Astrocyte of the hippocampus (primary cell): ENCODE measurements at regions not wholly inside any gene's neighbourhood (a gene's known extent, or its start where the extent isn't known, plus 50 kb on each side); places are given as distances from the start of the nearest gene placed in this dataset.

Experiments used
- DNase-seq: peaks from one replicate; pipeline ENCODE4 v3.0.0; 2011; ENCODE audit warnings: low read depth, low spot score

GRCh38 chr1:193827516-193827915, 641.1 kb upstream of the B3GALT2 start:
- DNase-seq: peak; percentile 9

GRCh38 chr1:193819376-193819775, 633.0 kb upstream of the B3GALT2 start:
- no peak for DNase-seq

- DNase-seq: no peak
Observed at GRCh38 chr1:193807208-193807607, 620.8 kb upstream of the B3GALT2 start.

DNA sequence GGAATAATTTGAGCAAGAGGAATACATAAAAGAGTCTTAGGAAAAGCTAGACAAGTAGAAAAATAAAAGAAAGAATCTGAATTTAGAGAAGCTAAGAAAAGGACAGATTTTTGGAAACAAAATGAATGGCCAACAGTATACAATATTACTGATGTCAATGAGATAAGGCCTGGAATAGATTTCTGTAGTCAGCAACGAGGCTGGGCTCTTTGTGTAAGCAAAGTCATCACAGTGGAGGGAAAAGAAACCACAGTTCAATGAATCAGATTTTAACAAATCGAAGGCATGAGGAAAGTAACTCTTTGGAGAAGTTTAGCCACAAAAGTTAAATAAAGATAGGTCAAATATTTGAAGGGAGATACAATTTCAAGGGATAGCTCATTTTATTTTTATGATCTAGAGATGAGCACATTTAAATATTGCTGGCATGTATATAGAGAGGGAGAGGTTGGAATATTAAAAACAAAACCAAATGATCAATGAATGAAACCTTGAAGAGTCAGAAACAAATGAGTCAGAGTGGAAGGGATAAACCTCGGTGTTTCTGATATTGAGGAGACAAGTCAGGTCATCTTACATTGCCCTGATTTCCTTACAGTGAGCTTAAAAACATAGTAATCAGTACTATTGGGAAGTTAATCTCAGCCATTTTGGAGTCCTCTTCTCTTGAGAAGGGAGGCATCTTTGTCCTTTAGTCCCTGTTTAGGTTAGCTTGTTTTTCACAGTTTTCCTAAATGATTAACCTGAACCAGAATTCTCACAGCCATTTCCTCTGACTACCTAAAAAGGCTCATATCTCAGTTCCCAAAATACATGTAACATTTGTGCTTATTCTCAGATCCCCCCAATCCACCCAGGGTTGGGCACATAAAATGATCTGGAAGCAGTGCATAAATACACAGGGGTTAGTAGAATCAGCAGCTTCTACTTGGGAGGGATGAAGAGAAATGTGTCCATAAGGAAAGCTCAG, 620.0 kb upstream of the B3GALT2 start:
- no peak for DNase-seq

- DNase-seq: no peak
Observed at GRCh38 chr1:193799948-193800690, 613.7 kb upstream of the B3GALT2 start.

GRCh38 chr1:193799371-193799770, 613.0 kb upstream of the B3GALT2 start:
- DNase-seq: no peak

GRCh38 chr1:193794239-193794638, 607.8 kb upstream of the B3GALT2 start:
- peak; percentile 28 for DNase-seq

DNA sequence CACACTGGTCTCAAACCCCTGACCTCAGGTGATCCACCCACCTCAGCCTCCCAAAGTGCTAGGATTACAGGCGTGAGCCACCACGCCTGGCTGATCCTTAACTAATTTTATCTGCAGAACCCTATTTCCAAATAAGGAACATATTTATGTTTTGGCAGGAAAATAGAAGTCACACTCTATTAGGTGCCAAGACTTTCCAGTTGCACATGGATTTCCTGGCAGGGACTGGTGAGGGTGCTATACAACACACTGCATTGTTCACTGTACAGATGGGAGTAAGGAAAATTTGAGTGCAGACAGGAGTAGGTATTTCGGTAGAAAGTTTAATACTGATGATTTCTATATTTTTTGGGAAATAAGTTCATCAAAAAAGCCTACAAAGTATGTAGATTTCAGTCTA, 605.3 kb upstream of the B3GALT2 start:
- DNase-seq: no peak

GRCh38 chr1:193787061-193787460, 600.6 kb upstream of the B3GALT2 start:
- DNase-seq: no peak

DNA sequence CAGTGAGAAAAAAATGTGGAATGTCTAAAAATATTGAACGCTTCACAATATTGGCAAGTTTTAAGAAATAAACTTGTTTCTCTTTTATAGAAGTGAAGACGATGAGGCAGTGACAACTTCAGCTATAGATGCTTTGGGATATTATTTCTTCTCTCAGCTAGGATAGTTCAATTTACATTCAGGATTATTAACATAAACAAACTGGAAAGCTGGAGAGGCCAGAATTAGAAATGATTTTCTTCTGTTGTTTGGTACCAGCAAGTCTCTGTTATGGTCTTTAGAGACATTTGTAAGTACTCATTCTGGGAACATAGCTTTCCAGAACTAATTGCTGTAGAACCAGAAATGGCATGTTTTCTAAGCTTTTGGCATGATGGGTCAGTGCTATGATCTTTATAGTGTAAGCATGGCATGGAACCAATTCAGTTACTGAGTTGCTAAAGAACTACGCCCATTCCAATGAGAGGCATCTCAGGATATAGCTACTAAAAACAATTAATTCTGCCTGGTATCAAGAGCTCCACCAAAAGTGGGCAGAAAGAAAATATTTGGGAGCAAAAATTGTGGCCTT, 599.5 kb upstream of the B3GALT2 start:
- DNase-seq: no peak

DNA sequence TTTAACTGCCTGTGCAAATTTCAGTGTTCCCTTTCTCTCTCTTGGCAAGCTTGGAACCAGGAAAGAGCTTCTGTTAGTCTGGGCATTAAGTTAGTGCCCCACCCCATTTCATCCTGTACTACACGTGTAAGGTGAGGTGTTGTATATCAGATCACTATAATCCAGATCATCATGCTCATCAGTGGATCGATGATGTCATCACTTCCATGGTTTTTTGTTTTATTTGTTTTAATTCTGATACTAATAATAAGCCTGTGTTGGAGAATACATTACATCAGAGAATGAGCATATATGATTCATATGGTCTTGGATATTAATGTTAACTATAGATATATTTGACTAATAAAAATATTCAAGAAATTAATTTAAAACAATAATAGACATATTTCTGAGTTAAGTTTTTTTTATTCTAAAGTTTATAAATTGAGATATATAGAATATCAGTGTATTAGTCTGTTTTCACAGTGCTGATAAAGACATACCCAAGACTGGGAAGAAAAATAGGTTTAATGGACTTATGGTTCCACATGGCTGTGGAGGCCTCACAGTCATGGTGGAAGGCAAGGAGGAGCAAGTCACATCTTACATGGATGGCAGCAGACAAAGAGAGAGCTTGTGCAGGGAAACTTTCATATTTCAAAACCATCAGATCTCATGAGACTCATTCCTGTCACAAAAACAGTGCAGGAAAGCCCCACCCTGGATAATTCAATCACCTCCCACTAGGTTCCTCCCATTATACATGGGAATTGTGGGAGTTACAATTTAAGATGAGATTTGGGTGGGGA, 588.3 kb upstream of the B3GALT2 start:
- DNase-seq: no peak

- DNase-seq: no peak
Observed at GRCh38 chr1:193771596-193771995, 585.2 kb upstream of the B3GALT2 start.

GRCh38 chr1:193769651-193770050, 583.2 kb upstream of the B3GALT2 start:
- no peak for DNase-seq

GRCh38 chr1:193767886-193768285, 581.5 kb upstream of the B3GALT2 start:
- DNase-seq: no peak

DNA sequence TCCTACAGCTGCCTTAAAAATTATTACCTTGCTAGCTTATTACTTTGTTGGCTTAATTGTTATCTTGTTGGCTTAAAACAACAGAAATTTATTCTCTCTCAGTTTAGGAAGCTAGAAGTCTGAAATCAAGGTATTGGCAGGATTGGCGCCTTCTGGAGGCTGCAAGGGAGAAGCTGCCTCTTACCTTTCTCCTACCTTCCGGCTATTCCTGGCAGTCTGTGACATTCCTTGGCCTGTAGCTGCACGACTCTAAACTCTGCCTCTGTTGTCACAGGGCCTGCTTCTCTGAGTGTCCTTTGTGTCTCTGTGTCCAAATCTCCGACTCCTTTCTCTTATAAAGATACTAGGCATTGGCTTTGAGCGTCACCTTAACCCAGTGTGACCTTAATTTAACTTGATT, 579.9 kb upstream of the B3GALT2 start:
- no peak for DNase-seq

GRCh38 chr1:193763266-193763665, 576.9 kb upstream of the B3GALT2 start:
- peak; percentile 23 for DNase-seq

- DNase-seq: no peak
Observed at GRCh38 chr1:193762236-193762635, 575.8 kb upstream of the B3GALT2 start.

DNA sequence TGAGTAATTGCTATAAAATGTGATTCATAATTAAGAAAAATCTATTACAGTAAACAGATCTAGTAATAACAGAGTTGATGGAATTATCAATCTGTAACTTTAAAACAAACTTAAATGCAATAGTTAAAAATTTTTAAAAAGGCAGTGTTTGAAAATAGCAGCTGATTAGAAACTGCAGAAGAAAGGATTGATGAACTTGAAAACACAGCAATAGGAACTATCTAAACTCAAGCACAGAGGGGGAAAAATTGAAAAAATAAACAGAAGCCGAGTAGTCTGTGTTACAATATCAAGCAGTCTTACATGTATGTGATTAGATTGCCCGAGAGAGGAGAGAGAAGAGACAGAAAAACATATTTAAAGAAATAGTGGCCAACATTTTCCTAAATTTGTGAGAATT, 569.0 kb upstream of the B3GALT2 start:
- DNase-seq: no peak

GRCh38 chr1:193754732-193755427, 568.5 kb upstream of the B3GALT2 start:
- no peak for DNase-seq

DNA sequence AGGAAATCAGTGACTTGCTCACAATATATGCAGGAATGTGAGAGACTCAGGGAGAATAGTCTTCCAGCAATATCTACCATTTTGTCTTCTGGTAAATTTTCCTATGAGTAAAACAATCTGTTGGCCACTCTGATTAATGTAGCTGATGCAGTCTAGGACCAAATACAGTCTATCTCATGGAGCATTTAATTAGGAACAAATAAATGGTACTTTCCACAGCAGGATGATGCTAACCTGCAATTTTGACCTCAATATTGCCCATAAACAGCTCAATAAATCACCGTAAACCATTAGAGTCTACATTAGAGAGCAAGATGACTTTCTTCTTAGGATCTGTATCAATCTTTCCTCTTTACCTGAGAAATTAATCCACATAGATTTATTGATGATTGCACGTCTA, 567.7 kb upstream of the B3GALT2 start:
- DNase-seq: no peak
